ENCODE measurements at regions not wholly inside any gene's neighbourhood (a gene's known extent, or its start where the extent isn't known, plus 50 kb on each side); places are given as distances from the start of the nearest gene placed in this dataset.

- no peaks in the 10 kb centered on the region for H3K27me3 ChIP-seq
- H3K4me3 ChIP-seq = no peak overlapping the region
- no peak overlapping the region for H3K27ac ChIP-seq
- no peak for DNase-seq (ENCODE audit: low spot score in 2 of 2)
- no peak for TF ChIP-seq EP300 (IDR thresholded peaks at IDR 0.05)
- no peak for TF ChIP-seq CTCF (IDR thresholded peaks at IDR 0.05)
- TF ChIP-seq POLR2AphosphoS5 (IDR thresholded peaks at IDR 0.05) = no peak
- TF ChIP-seq POLR2A (IDR thresholded peaks at IDR 0.05) = no peak
- peaks cover 3% of the 10 kb centered on the region for H3K4me1 ChIP-seq
- WGBS = 76% methylated on average over 1 of the region's 1 CpG
- no peaks in the 10 kb centered on the region for H3K36me3 ChIP-seq
- no peaks in the 10 kb centered on the region for H3K9me3 ChIP-seq
Observed at GRCh38 chr21:16594191-16594590, 864.4 kb downstream of the USP25 start.

GRCh38 chr21:16596369-16596768 lies 866.6 kb downstream of the USP25 start:
- H3K36me3 ChIP-seq = no peaks in the 10 kb centered on the region
- 87% methylated on average over 4 of the region's 4 CpGs for WGBS
- TF ChIP-seq POLR2AphosphoS5 (IDR thresholded peaks at IDR 0.05) (no peak), EP300 (IDR thresholded peaks at IDR 0.05) (no peak), POLR2A (IDR thresholded peaks at IDR 0.05) (no peak), CTCF (IDR thresholded peaks at IDR 0.05) (no peak)

GRCh38 chr21:16597753-16598152 lies 868.0 kb downstream of the USP25 start:
- WGBS = 72% methylated on average over 7 of the region's 7 CpGs
- no peak for DNase-seq (ENCODE audit: low spot score in 2 of 2)
- TF ChIP-seq POLR2AphosphoS5 (IDR thresholded peaks at IDR 0.05) (no peak), EP300 (IDR thresholded peaks at IDR 0.05) (no peak), POLR2A (IDR thresholded peaks at IDR 0.05) (no peak), CTCF (IDR thresholded peaks at IDR 0.05) (no peak)
- no peak overlapping the region for H3K4me3 ChIP-seq
- no peaks in the 10 kb centered on the region for H3K27me3 ChIP-seq
- no peaks in the 10 kb centered on the region for H3K36me3 ChIP-seq
- no peaks in the 10 kb centered on the region for H3K4me1 ChIP-seq
- no peak overlapping the region for H3K27ac ChIP-seq
- H3K9me3 ChIP-seq = no peaks in the 10 kb centered on the region

More at GRCh38 chr21:16596369-16596768, 866.6 kb downstream of the USP25 start:
- Histone ChIP-seq H3K27me3 (no peaks in the 10 kb centered on the region), H3K4me3 (no peak overlapping the region), H3K27ac (no peak overlapping the region), H3K4me1 (peaks cover 3% of the 10 kb centered on the region), H3K9me3 (no peaks in the 10 kb centered on the region)
- no peak for DNase-seq (ENCODE audit: low spot score in 2 of 2)

- 66% methylated on average over 5 of the region's 5 CpGs for WGBS
- peaks cover 7% of the 10 kb centered on the region for H3K36me3 ChIP-seq
- no peaks in the 10 kb centered on the region for H3K4me1 ChIP-seq
- no peak overlapping the region for H3K27ac ChIP-seq
- no peak overlapping the region for H3K4me3 ChIP-seq
- TF ChIP-seq EP300 (IDR thresholded peaks at IDR 0.05) (no peak), POLR2AphosphoS5 (IDR thresholded peaks at IDR 0.05) (no peak), CTCF (IDR thresholded peaks at IDR 0.05) (no peak), POLR2A (IDR thresholded peaks at IDR 0.05) (no peak)
- DNase-seq (ENCODE audit: low spot score in 2 of 2) = no peak
- no peaks in the 10 kb centered on the region for H3K27me3 ChIP-seq
- no peaks in the 10 kb centered on the region for H3K9me3 ChIP-seq
Observed at GRCh38 chr21:16605597-16605996, 875.8 kb downstream of the USP25 start.

GRCh38 chr21:16606271-16606670 lies 876.5 kb downstream of the USP25 start:
- Histone ChIP-seq H3K4me3 (no peak overlapping the region), H3K4me1 (no peaks in the 10 kb centered on the region), H3K27ac (no peak overlapping the region), H3K27me3 (no peaks in the 10 kb centered on the region), H3K9me3 (no peaks in the 10 kb centered on the region), H3K36me3 (peaks cover 7% of the 10 kb centered on the region)
- DNase-seq (ENCODE audit: low spot score in 2 of 2) = no peak
- TF ChIP-seq POLR2AphosphoS5 (IDR thresholded peaks at IDR 0.05) (no peak), POLR2A (IDR thresholded peaks at IDR 0.05) (no peak), EP300 (IDR thresholded peaks at IDR 0.05) (no peak), CTCF (IDR thresholded peaks at IDR 0.05) (no peak)
- WGBS = 90% methylated on average over 1 of the region's 1 CpG

Measured in suprapubic skin (tissue), 4 donors.